Astrocyte of the cerebellum (primary cell): ENCODE measurements at regions not wholly inside any gene's neighbourhood (a gene's known extent, or its start where the extent isn't known, plus 50 kb on each side); places are given as distances from the start of the nearest gene placed in this dataset.
A peak's percentile ranks its signal among the peaks of the same experiment; 100 is the strongest.

Experiments
- DNase-seq: peaks from one replicate; pipeline ENCODE4 v3.0.0-alpha.2; 2011; ENCODE audit warnings: low read depth
- H3K4me3 ChIP-seq: 2 replicates; pipeline ENCODE4 v1.5.1; 2011; ENCODE audit warnings: mild to moderate bottlenecking, low read depth, low read length, moderate library complexity
- in situ Hi-C: cut with HindIII; loops from 2 replicates; pipeline ENCODE4 v1.10.0; 2017; ENCODE audit warnings: low sequenced_read_pairs
- TF ChIP-seq, protein P1 (sequence below): IDR thresholded peaks from 2 replicates; pipeline ENCODE4 v1.5.1; 2012; ENCODE audit warnings: low read length, low read depth, moderate library complexity, mild to moderate bottlenecking; ENCODE audit errors: missing control alignments

DNA sequence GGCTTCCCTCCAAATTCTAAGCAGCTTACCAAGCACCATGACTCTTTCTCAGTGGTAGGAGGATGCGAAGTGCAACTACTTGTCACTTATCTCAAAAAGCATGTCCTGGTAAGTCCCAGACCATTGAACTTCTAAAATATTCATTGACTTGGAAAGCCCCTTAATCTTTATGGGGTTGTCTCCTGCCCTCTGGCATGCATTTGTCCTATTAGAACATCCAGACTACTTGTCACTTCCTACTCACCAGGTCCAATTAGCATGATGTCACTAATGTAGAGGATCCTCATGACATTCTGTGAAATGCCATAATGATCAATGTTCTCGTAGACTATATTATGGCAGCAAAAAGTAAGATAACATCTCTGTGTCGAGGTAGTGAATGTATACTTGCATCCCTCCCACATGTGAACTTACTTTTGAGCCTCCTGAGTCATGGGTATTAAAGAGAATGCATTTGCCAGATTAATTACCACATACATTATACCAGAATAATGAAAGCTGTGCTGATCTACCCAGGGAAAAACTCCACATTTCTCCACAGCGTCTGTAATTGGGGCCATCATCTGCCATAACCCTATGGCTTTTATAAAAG is 63.5 kb upstream of the RAD23B start:
- no peak overlapping the region for H3K4me3 ChIP-seq
- DNase-seq = no peak
- in situ Hi-C loops = loop anchor here (5.0 kb wide), 1 partner anchor 88 kb away; no protein-coding TSS in a partner anchor
- TF ChIP-seq, protein P1, sequence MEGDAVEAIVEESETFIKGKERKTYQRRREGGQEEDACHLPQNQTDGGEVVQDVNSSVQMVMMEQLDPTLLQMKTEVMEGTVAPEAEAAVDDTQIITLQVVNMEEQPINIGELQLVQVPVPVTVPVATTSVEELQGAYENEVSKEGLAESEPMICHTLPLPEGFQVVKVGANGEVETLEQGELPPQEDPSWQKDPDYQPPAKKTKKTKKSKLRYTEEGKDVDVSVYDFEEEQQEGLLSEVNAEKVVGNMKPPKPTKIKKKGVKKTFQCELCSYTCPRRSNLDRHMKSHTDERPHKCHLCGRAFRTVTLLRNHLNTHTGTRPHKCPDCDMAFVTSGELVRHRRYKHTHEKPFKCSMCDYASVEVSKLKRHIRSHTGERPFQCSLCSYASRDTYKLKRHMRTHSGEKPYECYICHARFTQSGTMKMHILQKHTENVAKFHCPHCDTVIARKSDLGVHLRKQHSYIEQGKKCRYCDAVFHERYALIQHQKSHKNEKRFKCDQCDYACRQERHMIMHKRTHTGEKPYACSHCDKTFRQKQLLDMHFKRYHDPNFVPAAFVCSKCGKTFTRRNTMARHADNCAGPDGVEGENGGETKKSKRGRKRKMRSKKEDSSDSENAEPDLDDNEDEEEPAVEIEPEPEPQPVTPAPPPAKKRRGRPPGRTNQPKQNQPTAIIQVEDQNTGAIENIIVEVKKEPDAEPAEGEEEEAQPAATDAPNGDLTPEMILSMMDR = no peak

GRCh38 chr9:107221321-107221720 is 61.8 kb upstream of the RAD23B start:
- no peak for DNase-seq
- TF ChIP-seq, protein P1 = no peak
- no peak overlapping the region for H3K4me3 ChIP-seq
- in situ Hi-C loops = loop anchor here (5.0 kb wide), 1 partner anchor 86 kb away; no protein-coding TSS in a partner anchor

GRCh38 chr9:107222020-107222522 is 61.0 kb upstream of the RAD23B start:
- peak; percentile 13 for DNase-seq
- H3K4me3 ChIP-seq = peak overlapping the region; percentile 25

DNA sequence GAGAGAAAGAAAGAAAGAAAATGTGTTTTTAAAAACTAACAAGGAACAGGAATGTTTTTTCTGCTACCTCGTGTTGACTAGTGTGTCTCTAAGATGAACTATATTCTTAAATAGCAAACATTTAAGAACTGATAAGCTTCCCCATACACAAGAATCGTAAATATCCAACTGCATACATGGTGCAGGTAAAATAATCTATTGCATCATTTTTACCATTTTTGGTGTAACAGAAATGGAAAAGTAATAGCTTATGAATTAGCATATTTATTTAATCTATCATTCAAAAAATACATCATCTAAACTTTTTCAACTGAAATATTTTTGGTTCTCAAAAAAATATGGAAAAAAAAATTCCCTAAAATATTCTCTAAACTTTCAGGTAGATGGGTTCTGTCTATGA is 59.7 kb upstream of the RAD23B start:
- TF ChIP-seq, protein P1 = no peak
- no peak overlapping the region for H3K4me3 ChIP-seq
- no peak for DNase-seq
- in situ Hi-C loops = loop anchor here (5.0 kb wide), 1 partner anchor 84 kb away; no protein-coding TSS in a partner anchor

More at GRCh38 chr9:107222020-107222522, 61.0 kb upstream of the RAD23B start:
- TF ChIP-seq, protein P1 = no peak
- in situ Hi-C loops = loop anchor here (5.0 kb wide), 1 partner anchor 85 kb away; no protein-coding TSS in a partner anchor

GRCh38 chr9:107224252-107224651 is 58.8 kb upstream of the RAD23B start:
- in situ Hi-C loops = loop anchor here (5.0 kb wide), 1 partner anchor 83 kb away; no protein-coding TSS in a partner anchor
- no peak for DNase-seq
- H3K4me3 ChIP-seq = no peak overlapping the region
- TF ChIP-seq, protein P1 = no peak

GRCh38 chr9:107226421-107226820 is 56.7 kb upstream of the RAD23B start:
- in situ Hi-C loops = no loop called here
- TF ChIP-seq, protein P1 = no peak
- DNase-seq = no peak

More at GRCh38 chr9:107226421-107226820, 56.7 kb upstream of the RAD23B start:
- H3K4me3 ChIP-seq = no peak overlapping the region
